PFSK-1 (cell line): ENCODE measurements at regions not wholly inside any gene's neighbourhood (a gene's known extent, or its start where the extent isn't known, plus 50 kb on each side); places are given as distances from the start of the nearest gene placed in this dataset.

ENCODE experiments used
- FOXP2 ChIP-seq: optimal IDR thresholded peaks from 2 replicates; pipeline ENCODE3; 2011; ENCODE audit warnings: borderline replicate concordance, control low read depth, inconsistent platforms; ENCODE audit not compliant: insufficient read depth; ENCODE audit errors: extremely low read length, extremely low read depth
- POLR2AphosphoS5 ChIP-seq: IDR thresholded peaks from 2 replicates; pipeline ENCODE4 v1.6.1; 2012; ENCODE audit warnings: low read depth, mild to moderate bottlenecking, control low read depth, low read length, moderate library complexity
- SIN3A ChIP-seq: IDR thresholded peaks from 2 replicates; pipeline ENCODE4 v1.6.1; 2012; ENCODE audit warnings: mild to moderate bottlenecking, low read length, moderate library complexity, borderline replicate concordance; ENCODE audit not compliant: insufficient read depth
- TAF1 ChIP-seq: IDR thresholded peaks from 2 replicates; pipeline ENCODE4 v1.6.1; 2012; ENCODE audit warnings: low read length, control low read depth, borderline replicate concordance; ENCODE audit not compliant: insufficient read depth
- TF ChIP-seq, protein P1 (sequence below), 2 experiments: IDR thresholded peaks; 2 replicates each; pipeline versions ENCODE4 v1.6.1 to v1.8.0; 2011 to 2012; ENCODE audit warnings: low read depth in 2 of 2, low read length in 2 of 2, control low read depth in 1 of 2, inconsistent platforms in 1 of 2, mild to moderate bottlenecking in 1 of 2, moderate library complexity in 1 of 2; ENCODE audit not compliant: insufficient read depth in 1 of 2

DNA sequence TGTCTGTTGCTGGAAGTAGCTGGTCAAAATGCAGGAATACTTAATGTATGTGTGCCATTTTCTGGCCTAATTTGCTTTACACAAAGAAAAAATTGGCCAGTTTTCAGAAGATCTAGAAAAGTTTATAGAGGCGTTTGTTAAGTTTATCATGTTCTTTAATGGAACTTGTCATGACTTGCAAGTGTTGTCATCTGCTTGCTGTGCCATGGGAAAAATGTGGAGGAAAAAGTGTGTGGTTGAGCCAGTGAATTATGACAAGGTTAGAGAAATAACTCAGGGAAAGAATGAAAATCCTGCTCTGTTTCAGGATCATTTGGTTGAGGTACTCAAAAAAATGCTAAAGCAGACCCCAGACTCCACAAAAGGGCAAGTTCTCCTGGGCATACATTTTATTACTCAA is 301.6 kb upstream of the CDH2 start:
- TF ChIP-seq FOXP2 (no peak), POLR2AphosphoS5 (no peak), TAF1 (no peak), SIN3A (no peak)
- TF ChIP-seq, protein P1, sequence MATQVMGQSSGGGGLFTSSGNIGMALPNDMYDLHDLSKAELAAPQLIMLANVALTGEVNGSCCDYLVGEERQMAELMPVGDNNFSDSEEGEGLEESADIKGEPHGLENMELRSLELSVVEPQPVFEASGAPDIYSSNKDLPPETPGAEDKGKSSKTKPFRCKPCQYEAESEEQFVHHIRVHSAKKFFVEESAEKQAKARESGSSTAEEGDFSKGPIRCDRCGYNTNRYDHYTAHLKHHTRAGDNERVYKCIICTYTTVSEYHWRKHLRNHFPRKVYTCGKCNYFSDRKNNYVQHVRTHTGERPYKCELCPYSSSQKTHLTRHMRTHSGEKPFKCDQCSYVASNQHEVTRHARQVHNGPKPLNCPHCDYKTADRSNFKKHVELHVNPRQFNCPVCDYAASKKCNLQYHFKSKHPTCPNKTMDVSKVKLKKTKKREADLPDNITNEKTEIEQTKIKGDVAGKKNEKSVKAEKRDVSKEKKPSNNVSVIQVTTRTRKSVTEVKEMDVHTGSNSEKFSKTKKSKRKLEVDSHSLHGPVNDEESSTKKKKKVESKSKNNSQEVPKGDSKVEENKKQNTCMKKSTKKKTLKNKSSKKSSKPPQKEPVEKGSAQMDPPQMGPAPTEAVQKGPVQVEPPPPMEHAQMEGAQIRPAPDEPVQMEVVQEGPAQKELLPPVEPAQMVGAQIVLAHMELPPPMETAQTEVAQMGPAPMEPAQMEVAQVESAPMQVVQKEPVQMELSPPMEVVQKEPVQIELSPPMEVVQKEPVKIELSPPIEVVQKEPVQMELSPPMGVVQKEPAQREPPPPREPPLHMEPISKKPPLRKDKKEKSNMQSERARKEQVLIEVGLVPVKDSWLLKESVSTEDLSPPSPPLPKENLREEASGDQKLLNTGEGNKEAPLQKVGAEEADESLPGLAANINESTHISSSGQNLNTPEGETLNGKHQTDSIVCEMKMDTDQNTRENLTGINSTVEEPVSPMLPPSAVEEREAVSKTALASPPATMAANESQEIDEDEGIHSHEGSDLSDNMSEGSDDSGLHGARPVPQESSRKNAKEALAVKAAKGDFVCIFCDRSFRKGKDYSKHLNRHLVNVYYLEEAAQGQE (IDR thresholded peaks at IDR 0.05; ENCODE audit: insufficient read depth in 1 of 2, low read depth in 2 of 2, low read length in 2 of 2): no peak

DNA sequence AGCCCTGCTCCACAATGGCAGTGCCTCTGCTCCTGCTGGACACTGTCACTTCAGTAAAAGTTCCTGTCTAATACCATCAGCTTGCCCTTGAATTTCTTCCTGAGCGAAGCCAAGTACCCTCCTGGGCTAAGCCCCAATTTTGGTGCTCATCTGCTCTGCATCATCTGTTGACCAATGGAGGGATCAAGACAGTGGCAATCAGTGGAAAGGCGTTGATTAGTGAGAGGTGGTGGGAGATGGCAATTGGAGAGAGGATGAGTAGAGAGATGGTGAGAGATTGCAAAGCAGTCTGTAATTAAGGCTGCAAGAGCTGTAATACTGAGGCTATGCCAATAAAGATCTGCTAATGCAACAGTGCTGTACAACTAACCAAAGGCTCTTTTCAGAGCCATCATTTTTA is 299.4 kb upstream of the CDH2 start:
- TF ChIP-seq FOXP2 (no peak), POLR2AphosphoS5 (no peak), SIN3A (no peak), TAF1 (no peak)
- TF ChIP-seq, protein P1 (IDR thresholded peaks at IDR 0.05; ENCODE audit: insufficient read depth in 1 of 2, low read depth in 2 of 2, low read length in 2 of 2): no peak

DNA sequence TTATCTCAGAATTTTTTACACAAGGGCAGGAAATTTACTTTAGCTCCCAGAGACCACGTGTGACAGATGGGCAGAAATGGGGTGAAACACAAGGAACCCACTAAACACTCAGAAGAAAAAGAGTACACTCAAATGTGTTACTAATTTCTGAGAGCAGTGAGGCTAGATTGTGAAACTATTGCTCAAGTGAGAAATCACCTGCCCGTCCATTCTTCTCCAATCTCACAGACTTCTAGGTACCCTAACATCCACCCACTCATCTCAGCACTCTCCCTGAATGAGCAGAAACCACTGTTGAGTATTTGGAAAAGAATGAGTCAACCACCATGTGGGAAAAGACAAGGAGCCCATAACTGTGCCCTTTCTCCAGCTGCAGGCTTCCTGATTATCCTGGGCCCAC is 293.0 kb upstream of the CDH2 start:
- no peak for TF ChIP-seq FOXP2
- no peak for TF ChIP-seq TAF1
- TF ChIP-seq POLR2AphosphoS5: no peak
- TF ChIP-seq, protein P1 (IDR thresholded peaks at IDR 0.05; ENCODE audit: insufficient read depth in 1 of 2, low read depth in 2 of 2, low read length in 2 of 2): no peak
- TF ChIP-seq SIN3A: no peak

DNA sequence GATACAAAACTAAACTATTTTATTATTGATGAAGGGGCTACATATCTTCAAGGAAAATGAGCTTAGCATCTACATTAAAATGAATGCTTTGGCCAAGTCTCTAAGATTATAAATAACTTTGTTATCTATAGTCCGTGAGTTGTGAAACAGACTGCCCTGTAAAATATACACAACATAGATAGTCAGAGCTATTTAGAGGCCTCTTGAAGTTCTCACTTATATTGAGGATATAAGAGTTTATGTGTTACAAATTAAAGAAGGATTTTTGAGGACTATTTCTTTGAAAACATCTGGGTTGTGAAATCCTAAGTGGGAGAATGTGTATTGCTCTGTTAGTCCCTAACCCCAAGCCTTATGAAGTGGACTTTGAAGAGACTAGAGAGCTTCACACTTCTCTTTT is 292.0 kb upstream of the CDH2 start:
- TF ChIP-seq POLR2AphosphoS5 (no peak), FOXP2 (no peak), TAF1 (no peak), SIN3A (no peak)
- TF ChIP-seq, protein P1 (IDR thresholded peaks at IDR 0.05; ENCODE audit: insufficient read depth in 1 of 2, low read depth in 2 of 2, low read length in 2 of 2): no peak

DNA sequence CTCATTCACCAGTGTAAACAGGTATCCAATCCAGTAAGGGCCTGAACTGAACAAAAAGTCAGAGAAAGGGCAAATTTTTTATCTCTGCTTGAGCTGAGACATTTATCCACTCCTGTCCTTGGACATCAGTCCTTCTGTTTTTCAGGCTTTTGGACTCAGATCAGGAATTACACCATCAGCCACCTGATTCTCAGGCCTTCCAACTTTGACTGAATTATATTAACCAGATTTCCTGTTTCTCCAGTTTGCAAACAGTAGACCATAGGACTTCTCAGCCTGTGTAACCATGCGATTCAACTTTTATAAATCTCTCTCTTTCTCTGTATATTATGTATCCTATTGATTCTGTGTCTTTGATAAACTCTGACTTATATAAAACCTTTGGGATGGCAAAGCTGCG is 289.3 kb upstream of the CDH2 start:
- TF ChIP-seq FOXP2: no peak
- no peak for TF ChIP-seq TAF1
- TF ChIP-seq POLR2AphosphoS5: no peak
